A673 (cell line): ENCODE measurements at regions not wholly inside any gene's neighbourhood (a gene's known extent, or its start where the extent isn't known, plus 50 kb on each side); places are given as distances from the start of the nearest gene placed in this dataset.
"Not testable (repeated sequence)": the region's sequence is repeated elsewhere in the genome, so short reads cannot be mapped to it uniquely, and the experiment has no call there.

Experiments
- EZH2 ChIP-seq: fragments of 200-600 bp; sonication (generic); IDR thresholded peaks from 2 replicates; pipeline ENCODE4 v1.6.1; 2017; ENCODE audit warnings: borderline replicate concordance, low read depth, mild to moderate bottlenecking, mixed read lengths, antibody characterized with exemption, low read length; ENCODE audit not compliant: poor library complexity, severe bottlenecking
- TF ChIP-seq, protein P1 (sequence below): fragments of 300-800, 200-600 bp; sonication (generic); conservative IDR thresholded peaks from 2 replicates; pipeline ENCODE4 v1.5.1; 2017; ENCODE audit warnings: low read depth, mild to moderate bottlenecking, antibody characterized with exemption, low read length, moderate library complexity, mixed read lengths

GRCh38 chr5:135734956-135735355 is 99.5 kb upstream of the SLC25A48 start:
- TF ChIP-seq, protein P1, sequence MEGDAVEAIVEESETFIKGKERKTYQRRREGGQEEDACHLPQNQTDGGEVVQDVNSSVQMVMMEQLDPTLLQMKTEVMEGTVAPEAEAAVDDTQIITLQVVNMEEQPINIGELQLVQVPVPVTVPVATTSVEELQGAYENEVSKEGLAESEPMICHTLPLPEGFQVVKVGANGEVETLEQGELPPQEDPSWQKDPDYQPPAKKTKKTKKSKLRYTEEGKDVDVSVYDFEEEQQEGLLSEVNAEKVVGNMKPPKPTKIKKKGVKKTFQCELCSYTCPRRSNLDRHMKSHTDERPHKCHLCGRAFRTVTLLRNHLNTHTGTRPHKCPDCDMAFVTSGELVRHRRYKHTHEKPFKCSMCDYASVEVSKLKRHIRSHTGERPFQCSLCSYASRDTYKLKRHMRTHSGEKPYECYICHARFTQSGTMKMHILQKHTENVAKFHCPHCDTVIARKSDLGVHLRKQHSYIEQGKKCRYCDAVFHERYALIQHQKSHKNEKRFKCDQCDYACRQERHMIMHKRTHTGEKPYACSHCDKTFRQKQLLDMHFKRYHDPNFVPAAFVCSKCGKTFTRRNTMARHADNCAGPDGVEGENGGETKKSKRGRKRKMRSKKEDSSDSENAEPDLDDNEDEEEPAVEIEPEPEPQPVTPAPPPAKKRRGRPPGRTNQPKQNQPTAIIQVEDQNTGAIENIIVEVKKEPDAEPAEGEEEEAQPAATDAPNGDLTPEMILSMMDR: not testable (repeated sequence)
- not testable (repeated sequence) for TF ChIP-seq EZH2
